SK-N-SH (cell line): ENCODE measurements at regions not wholly inside any gene's neighbourhood (a gene's known extent, or its start where the extent isn't known, plus 50 kb on each side); places are given as distances from the start of the nearest gene placed in this dataset.

Source experiments
- CTCF ChIA-PET: fragments of 300-600, 350-600 bp; formaldehyde crosslinking; extraction: SDS; loops from one replicate; lab custom pipeline; 2021; lab: Yijun Ruan, JAX
- POLR2A ChIA-PET: fragments of 350-600 bp; sonication (Branson Sonifier 250); formaldehyde crosslinking; extraction: SDS; loops from one replicate; lab custom pipeline; 2020; ENCODE audit warnings: antibody characterized with exemption, inconsistent platforms; lab: Yijun Ruan, JAX
- DNase-seq: peaks from one replicate; pipeline ENCODE4 v3.0.0; 2012
- H2AFZ ChIP-seq: fragments of 200-600 bp; sonication (generic); 2 replicates; pipeline ENCODE4 v1.8.1; 2016; ENCODE audit warnings: antibody characterized with exemption, mild to moderate bottlenecking, low read depth
- H3F3A ChIP-seq: fragments of 200-600 bp; sonication (generic); replicated peaks from 2 replicates; pipeline ENCODE3; 2016; ENCODE audit warnings: antibody characterized with exemption, mild to moderate bottlenecking; ENCODE audit not compliant: insufficient read depth
- H3K27ac ChIP-seq, 2 experiments: fragments of 200-500 bp in 1 of 2; fragments of 200-600 bp in 1 of 2; sonication (Bioruptor generic) in 1 of 2; sonication (generic), shearing (Covaris generic) in 1 of 2; 2 replicates each; pipeline versions ENCODE4 v1.5.1 to v1.6.1; 2014 to 2016; ENCODE audit warnings: low read depth in 2 of 2, inconsistent platforms in 1 of 2, low read length in 1 of 2, mild to moderate bottlenecking in 1 of 2, mixed read lengths in 1 of 2
- H3K27me3 ChIP-seq: fragments of 200-600 bp; sonication (generic), shearing (Covaris generic); 2 replicates; pipeline ENCODE4 v1.6.1; 2016; ENCODE audit warnings: mixed run types; ENCODE audit not compliant: insufficient read depth
- H3K36me3 ChIP-seq, 2 experiments: fragments of 200-500 bp in 1 of 2; fragments of 200-600 bp in 1 of 2; sonication (Bioruptor generic) in 1 of 2; sonication (generic) in 1 of 2; replicated peaks in 1 of 2; 2 replicates each; pipeline versions ENCODE3 to v1.5.1; 2014 to 2016; ENCODE audit warnings: low read length in 1 of 2, mild to moderate bottlenecking in 1 of 2; ENCODE audit not compliant: insufficient read depth in 2 of 2, control insufficient read depth in 1 of 2
- H3K4me1 ChIP-seq, 2 experiments: fragments of 200-500 bp in 1 of 2; fragments of 200-600 bp in 1 of 2; sonication (Bioruptor generic) in 1 of 2; sonication (generic), shearing (Covaris generic) in 1 of 2; 2 replicates each; pipeline versions ENCODE4 v1.5.1 to v1.6.1; 2014 to 2016; ENCODE audit warnings: low read depth in 1 of 2, low read length in 1 of 2, mixed run types in 1 of 2; ENCODE audit not compliant: insufficient read depth in 2 of 2, control insufficient read depth in 1 of 2
- H3K4me2 ChIP-seq: fragments of 200-600 bp; sonication (generic), shearing (Covaris generic); 2 replicates; pipeline ENCODE4 v1.6.1; 2017; ENCODE audit warnings: mixed run types
- H3K4me3 ChIP-seq, 2 experiments: fragments of 200-500 bp in 1 of 2; fragments of 200-600 bp in 1 of 2; sonication (Bioruptor generic) in 1 of 2; sonication (generic), shearing (Covaris generic) in 1 of 2; 2 replicates each; pipeline versions ENCODE4 v1.5.1 to v1.8.1; 2014 to 2016; ENCODE audit warnings: low read depth in 2 of 2, inconsistent platforms in 1 of 2, low read length in 1 of 2, mild to moderate bottlenecking in 1 of 2, mixed read lengths in 1 of 2, moderate library complexity in 1 of 2
- H3K79me2 ChIP-seq: fragments of 200-600 bp; sonication (generic); 2 replicates; pipeline ENCODE4 v1.8.1; 2017; ENCODE audit warnings: mild to moderate bottlenecking; ENCODE audit not compliant: insufficient read depth
- H3K9ac ChIP-seq: fragments of 200-600 bp; sonication (generic); 2 replicates; pipeline ENCODE4 v1.6.1; 2017; ENCODE audit warnings: mixed run types
- H3K9me2 ChIP-seq: fragments of 200-600 bp; sonication (generic); 2 replicates; pipeline ENCODE4 v1.6.1; 2017; ENCODE audit warnings: mixed run types
- H3K9me3 ChIP-seq: fragments of 200-600 bp; sonication (generic); 2 replicates; pipeline ENCODE4 v1.6.1; 2017; ENCODE audit warnings: mixed run types, mild to moderate bottlenecking, moderate library complexity
- H4K20me1 ChIP-seq: fragments of 200-600 bp; sonication (generic); 2 replicates; pipeline ENCODE4 v1.6.1; 2017; ENCODE audit warnings: mild to moderate bottlenecking, mixed run types; ENCODE audit not compliant: insufficient read depth
- EP300 ChIP-seq, 2 experiments: IDR thresholded peaks; 2 replicates each; pipeline versions ENCODE4 v1.4.0 to v1.6.1; 2012; ENCODE audit warnings: borderline replicate concordance in 1 of 2, low read depth in 1 of 2, low read length in 1 of 2
- FOSL2 ChIP-seq: IDR thresholded peaks from 2 replicates; pipeline ENCODE4 v1.4.0; 2012; ENCODE audit warnings: low read depth, mild to moderate bottlenecking, moderate library complexity, borderline replicate concordance
- MAX ChIP-seq: IDR thresholded peaks from 2 replicates; pipeline ENCODE4 v1.4.0; 2012; ENCODE audit warnings: low read depth
- MEF2A ChIP-seq: IDR thresholded peaks from 2 replicates; pipeline ENCODE4 v1.4.0; 2012; ENCODE audit warnings: low read depth, borderline replicate concordance
- MXI1 ChIP-seq: IDR thresholded peaks from 2 replicates; pipeline ENCODE4 v1.6.1; 2012; ENCODE audit warnings: mild to moderate bottlenecking, low read depth, low read length, improper control_type of control experiment
- NFIC ChIP-seq: IDR thresholded peaks from 2 replicates; pipeline ENCODE4 v1.4.0; 2012; ENCODE audit warnings: borderline replicate concordance
- PBX3 ChIP-seq: IDR thresholded peaks from 2 replicates; pipeline ENCODE4; 2012
- POLR2AphosphoS5 ChIP-seq: IDR thresholded peaks from 2 replicates; pipeline ENCODE4 v1.6.1; 2012; ENCODE audit warnings: low read depth, low read length
- RCOR1 ChIP-seq: fragments of 150-350 bp; IDR thresholded peaks from 2 replicates; pipeline ENCODE4 v1.6.1; 2017; ENCODE audit warnings: antibody characterized with exemption, low read length
- RFX5 ChIP-seq: IDR thresholded peaks from 2 replicates; pipeline ENCODE4 v1.6.1; 2012; ENCODE audit warnings: mild to moderate bottlenecking, improper control_type of control experiment, low read length
- RXRA ChIP-seq: IDR thresholded peaks from 2 replicates; pipeline ENCODE4 v1.4.0; 2012; ENCODE audit warnings: low read depth, mild to moderate bottlenecking, borderline replicate concordance
- SMC3 ChIP-seq: IDR thresholded peaks from 2 replicates; pipeline ENCODE4 v1.6.1; 2012; ENCODE audit warnings: low read depth, low read length, improper control_type of control experiment
- TCF12 ChIP-seq: IDR thresholded peaks from 2 replicates; pipeline ENCODE4 v1.4.0; 2012
- USF2 ChIP-seq: fragments of 150-350 bp; IDR thresholded peaks from 2 replicates; pipeline ENCODE4 v1.6.1; 2017; ENCODE audit warnings: antibody characterized with exemption, low read length, low read depth, borderline replicate concordance
- ZBTB33 ChIP-seq: IDR thresholded peaks from 2 replicates; pipeline ENCODE4 v1.4.0; 2012; ENCODE audit warnings: low read depth, borderline replicate concordance
- WGBS: methylation state at CpG from one replicate; pipeline ENCODE4 v1.1.6; 2017; ENCODE audit warnings: low lambda C conversion rate; 5-methylcytosine and 5-hydroxymethylcytosine counted together

GRCh38 chr14:82667501-82667900, 1133.8 kb upstream of the SEL1L start (continued):
- TF ChIP-seq RXRA = no peak
- TF ChIP-seq EP300 (IDR thresholded peaks at IDR 0.05; ENCODE audit: borderline replicate concordance in 1 of 2, low read depth in 1 of 2, low read length in 1 of 2) = no peak
- TF ChIP-seq, all 33 proteins: peak for 0

GRCh38 chr14:82676403-82676802, 1142.8 kb upstream of the SEL1L start:
- POLR2A ChIA-PET = no interaction called here
- CTCF ChIA-PET = no interaction called here

More at GRCh38 chr14:82676403-82676802, 1142.8 kb upstream of the SEL1L start:
- no peak overlapping the region for H3K4me2 ChIP-seq
- no peak overlapping the region for H3K27ac ChIP-seq
- no peaks in the 10 kb centered on the region for H3K9me3 ChIP-seq
- H3K9me2 ChIP-seq = no peaks in the 10 kb centered on the region
- H3K79me2 ChIP-seq = no peaks in the 10 kb centered on the region
- no peaks in the 10 kb centered on the region for H3K4me1 ChIP-seq
- no peaks in the 10 kb centered on the region for H3K36me3 ChIP-seq
- H3K9ac ChIP-seq = no peak overlapping the region
- no peaks in the 10 kb centered on the region for H3F3A ChIP-seq
- no peak overlapping the region for H3K4me3 ChIP-seq
- no peaks in the 10 kb centered on the region for H4K20me1 ChIP-seq
- no peaks in the 10 kb centered on the region for H3K27me3 ChIP-seq
- TF ChIP-seq RFX5 (no peak), EP300 (IDR thresholded peaks at IDR 0.05; ENCODE audit: borderline replicate concordance in 1 of 2, low read depth in 1 of 2, low read length in 1 of 2) (no peak), MXI1 (no peak), ZBTB33 (no peak), MEF2A (no peak), POLR2AphosphoS5 (no peak), MAX (no peak), TCF12 (no peak), USF2 (no peak), PBX3 (no peak), SMC3 (no peak), FOSL2 (no peak), RCOR1 (no peak), NFIC (no peak)
- H2AFZ ChIP-seq = no peak overlapping the region
- DNase-seq = no peak
- 14% methylated on average over 2 of the region's 2 CpGs for WGBS
